Activated naive CD4-positive, alpha-beta T cell treated with anti-CD3 and anti-CD28 coated beads, Interleukin-2, amount 50 U/mL, for 24 hours (primary cell): ENCODE measurements at regions not wholly inside any gene's neighbourhood (a gene's known extent, or its start where the extent isn't known, plus 50 kb on each side); places are given as distances from the start of the nearest gene placed in this dataset.
"Not testable (repeated sequence)": the region's sequence is repeated elsewhere in the genome, so short reads cannot be mapped to it uniquely, and the experiment has no call there.

ENCODE experiments used
- H3K27ac Mint-ChIP-seq: one replicate; pipeline ENCODE4 v1.8.0; 2021; ENCODE audit warnings: mild to moderate bottlenecking, mixed read lengths
- H3K27me3 Mint-ChIP-seq: one replicate; pipeline ENCODE4 v1.8.0; 2021; ENCODE audit warnings: mixed read lengths
- H3K36me3 Mint-ChIP-seq: one replicate; pipeline ENCODE4 v1.8.0; 2021; ENCODE audit warnings: mixed read lengths
- H3K4me1 Mint-ChIP-seq: one replicate; pipeline ENCODE4 v1.8.0; 2021; ENCODE audit warnings: mixed read lengths
- H3K4me3 Mint-ChIP-seq: one replicate; pipeline ENCODE4 v1.8.0; 2021; ENCODE audit warnings: mild to moderate bottlenecking, mixed read lengths
- H3K9me3 Mint-ChIP-seq: one replicate; pipeline ENCODE4 v1.8.0; 2021; ENCODE audit warnings: mixed read lengths

DNA sequence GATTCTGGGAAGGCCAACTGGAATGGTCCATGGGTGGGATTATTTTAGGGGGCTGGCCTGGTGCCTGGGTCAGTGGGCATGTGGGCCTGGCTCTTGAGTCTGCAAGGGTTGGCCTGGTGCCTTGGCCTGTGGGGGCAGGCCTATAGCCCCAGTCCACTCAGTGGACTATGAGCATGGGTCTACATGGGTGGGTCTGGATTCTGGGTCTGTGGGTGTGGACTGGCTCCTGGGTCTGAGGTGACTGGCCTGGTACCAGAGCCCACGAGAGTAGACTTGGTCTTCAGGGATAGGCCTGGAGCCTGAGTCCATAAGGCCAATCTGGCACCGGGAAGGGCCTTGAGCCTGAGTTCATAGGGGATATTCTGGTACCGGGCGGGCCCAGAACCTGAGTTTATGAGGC, 361.6 kb upstream of the SPATA31A3 start:
- not testable (repeated sequence) for H3K4me1 Mint-ChIP-seq, H3K9me3 Mint-ChIP-seq, H3K27me3 Mint-ChIP-seq, H3K27ac Mint-ChIP-seq, H3K36me3 Mint-ChIP-seq, H3K4me3 Mint-ChIP-seq

DNA sequence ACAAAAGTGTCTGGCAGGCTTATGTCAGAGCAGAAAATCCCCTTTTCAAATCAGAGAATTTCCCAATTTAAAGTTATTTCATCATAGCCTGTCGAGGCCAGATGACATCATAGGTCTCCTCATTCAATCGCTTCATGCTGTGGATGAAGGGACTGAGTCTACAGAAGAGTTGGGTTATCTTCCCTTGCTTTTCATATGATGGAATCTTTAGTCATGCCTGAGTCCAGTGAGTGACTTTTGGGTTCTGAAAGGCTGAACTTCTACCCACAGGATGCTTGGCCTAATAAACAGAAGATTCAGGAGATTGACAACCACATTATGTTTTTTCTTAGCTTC, 357.0 kb upstream of the SPATA31A3 start:
- not testable (repeated sequence) for H3K4me1 Mint-ChIP-seq, H3K27ac Mint-ChIP-seq, H3K36me3 Mint-ChIP-seq, H3K4me3 Mint-ChIP-seq, H3K9me3 Mint-ChIP-seq, H3K27me3 Mint-ChIP-seq

DNA sequence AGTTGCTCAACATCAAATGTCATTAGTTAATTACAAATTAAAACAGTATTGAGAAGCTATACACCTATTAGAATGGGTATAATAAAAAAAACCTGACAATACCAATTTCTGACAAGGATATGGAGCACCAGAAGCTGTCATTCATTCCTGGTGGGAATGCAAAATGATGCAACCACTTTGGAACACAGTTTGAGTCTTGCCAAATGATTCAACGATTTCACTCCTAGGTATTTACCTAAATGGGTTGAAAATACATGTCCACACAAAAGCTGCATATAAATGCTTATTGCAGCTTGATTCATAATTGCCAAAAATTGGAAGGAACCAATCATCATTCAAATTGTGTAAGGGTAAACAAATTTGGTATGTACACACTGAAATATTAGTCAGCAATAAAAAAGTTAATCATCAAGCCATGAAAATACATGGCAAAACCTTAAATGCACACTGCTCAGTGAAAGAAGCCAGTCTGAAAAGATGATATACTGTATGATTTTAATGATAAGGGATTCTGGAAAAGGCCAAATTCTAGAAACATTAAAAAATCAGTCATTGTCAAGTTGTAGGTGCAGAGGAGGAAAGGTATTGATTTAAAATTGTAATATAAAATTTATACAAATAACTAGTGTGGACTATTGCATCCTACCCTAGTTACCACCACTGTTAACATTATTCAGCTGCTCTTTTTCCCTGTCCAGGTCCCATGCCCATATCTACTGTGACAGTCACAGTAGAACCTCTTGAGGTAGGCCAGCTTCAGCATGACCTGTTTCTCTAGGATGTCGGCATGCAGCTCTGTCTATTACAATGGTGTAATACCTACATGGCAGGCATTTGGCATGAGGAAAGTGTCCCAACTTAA, 356.4 kb upstream of the SPATA31A3 start:
- not testable (repeated sequence) for H3K9me3 Mint-ChIP-seq, H3K27ac Mint-ChIP-seq, H3K36me3 Mint-ChIP-seq, H3K4me3 Mint-ChIP-seq, H3K4me1 Mint-ChIP-seq, H3K27me3 Mint-ChIP-seq

DNA sequence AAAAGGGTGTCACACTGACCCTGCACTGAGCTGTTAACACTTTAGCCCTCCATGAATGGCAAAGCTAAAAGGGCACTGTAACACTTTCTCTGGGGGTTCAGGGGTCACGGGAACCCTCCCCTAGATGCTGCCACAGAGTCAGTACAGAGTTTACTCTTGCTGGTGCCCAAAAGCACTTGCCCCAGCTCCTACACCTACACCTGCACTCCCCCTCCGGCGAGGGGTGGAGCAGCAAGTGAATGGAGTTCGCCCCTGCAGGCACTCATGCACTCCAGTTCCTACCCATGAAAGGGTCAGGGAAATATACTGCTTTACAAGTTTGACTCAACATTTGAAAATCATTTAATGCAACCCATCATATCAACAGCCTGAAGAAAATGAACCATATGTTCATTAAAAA, 355.7 kb upstream of the SPATA31A3 start:
- H3K4me3 Mint-ChIP-seq, H3K4me1 Mint-ChIP-seq, H3K27me3 Mint-ChIP-seq, H3K27ac Mint-ChIP-seq, H3K36me3 Mint-ChIP-seq, H3K9me3 Mint-ChIP-seq: not testable (repeated sequence)

DNA sequence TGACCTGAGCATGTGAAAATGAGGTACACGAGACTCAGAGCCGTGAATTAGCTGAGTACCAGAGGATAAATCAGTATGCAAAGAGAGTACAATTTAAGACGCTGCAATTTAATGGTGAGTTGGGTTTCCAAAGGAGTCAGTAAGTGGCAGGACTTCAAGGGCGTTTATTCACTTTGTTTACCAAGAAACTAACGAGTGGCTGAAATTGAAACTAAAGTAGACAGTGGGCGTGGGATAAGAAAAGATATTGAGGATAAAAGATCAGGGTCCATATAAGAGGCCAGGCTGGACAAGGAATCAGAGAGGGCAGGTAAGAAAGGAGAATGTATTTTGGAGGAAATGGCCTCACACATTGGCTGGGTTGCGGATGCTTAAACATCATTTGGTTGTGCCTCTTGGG, 346.9 kb upstream of the SPATA31A3 start:
- not testable (repeated sequence) for H3K4me1 Mint-ChIP-seq, H3K4me3 Mint-ChIP-seq, H3K9me3 Mint-ChIP-seq, H3K27me3 Mint-ChIP-seq, H3K36me3 Mint-ChIP-seq, H3K27ac Mint-ChIP-seq

DNA sequence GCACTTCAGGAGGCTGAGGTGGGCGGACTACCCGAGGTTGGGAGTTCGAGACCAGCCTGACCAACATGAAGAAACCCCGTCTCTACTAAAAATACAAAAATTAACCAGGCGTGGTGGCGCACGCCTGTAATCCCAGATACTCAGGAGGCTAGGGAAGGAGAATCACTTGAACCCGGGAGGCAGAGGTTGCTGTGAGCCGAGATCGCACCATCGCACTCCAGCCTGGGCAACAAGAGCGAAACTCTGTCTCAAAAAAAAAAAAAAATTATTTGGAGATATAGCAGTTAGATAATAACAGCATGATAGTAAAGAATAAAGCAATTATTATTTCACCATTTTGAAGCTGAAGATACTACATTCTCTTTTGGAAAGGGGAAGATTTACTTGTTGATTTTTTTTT, 345.9 kb upstream of the SPATA31A3 start:
- not testable (repeated sequence) for H3K27me3 Mint-ChIP-seq, H3K4me1 Mint-ChIP-seq, H3K27ac Mint-ChIP-seq, H3K4me3 Mint-ChIP-seq, H3K36me3 Mint-ChIP-seq, H3K9me3 Mint-ChIP-seq

DNA sequence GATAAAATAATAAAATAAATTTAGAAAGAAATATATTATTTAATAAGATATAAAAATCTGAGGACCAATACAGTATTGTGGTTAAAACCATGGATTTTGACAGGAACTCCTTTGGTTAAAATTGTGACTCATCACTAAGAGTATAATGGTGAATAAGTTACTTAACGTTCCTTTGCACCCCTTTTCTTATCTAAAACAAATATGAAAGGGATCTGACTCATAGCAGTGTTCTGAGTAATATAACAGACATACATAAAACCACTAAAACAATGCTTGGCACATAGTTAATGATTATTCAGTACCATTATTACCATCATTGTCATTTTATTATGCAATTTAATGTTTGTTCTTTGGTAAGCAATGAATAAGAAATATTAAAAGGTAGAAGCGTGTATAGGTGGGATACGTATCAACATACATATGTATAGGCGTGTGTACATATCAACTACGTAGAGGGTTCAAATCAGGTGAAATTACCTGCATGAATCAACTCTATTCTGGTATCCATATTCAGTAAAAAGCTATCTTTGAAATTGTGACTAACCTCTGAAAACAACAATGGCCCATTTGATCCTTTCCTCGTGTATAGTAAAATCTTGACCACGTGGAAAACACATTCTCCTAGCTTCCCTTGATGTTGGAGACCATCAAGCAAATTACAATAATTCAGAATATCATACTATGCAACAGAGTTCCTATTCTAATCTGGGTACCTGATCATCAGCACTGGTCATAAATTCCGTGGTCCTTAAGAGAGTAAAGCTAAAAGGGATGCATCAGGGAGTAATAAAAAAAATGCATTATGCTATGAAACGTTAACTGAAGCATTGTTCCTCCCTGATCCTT, 342.6 kb upstream of the SPATA31A3 start:
- not testable (repeated sequence) for H3K36me3 Mint-ChIP-seq, H3K4me3 Mint-ChIP-seq, H3K9me3 Mint-ChIP-seq, H3K27ac Mint-ChIP-seq, H3K4me1 Mint-ChIP-seq, H3K27me3 Mint-ChIP-seq

DNA sequence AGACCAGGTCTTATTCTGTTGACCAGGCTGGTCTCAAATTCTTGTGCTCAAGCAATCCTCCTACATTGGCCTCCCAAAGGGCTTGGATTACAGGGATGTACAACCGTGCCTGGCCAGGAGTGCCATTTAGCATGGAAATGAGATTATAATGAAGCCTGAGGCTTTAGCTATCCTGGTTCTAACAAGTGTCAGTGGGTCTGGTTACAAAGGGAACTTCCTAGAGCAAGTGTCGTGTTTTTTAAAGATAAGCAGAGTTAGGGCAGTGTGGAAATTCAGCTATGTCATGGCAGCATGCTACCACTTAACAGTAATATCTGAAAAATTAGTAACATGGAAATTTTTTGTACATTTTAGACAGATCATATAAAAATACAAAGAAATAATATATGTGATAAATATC, 339.3 kb upstream of the SPATA31A3 start:
- H3K27ac Mint-ChIP-seq, H3K4me3 Mint-ChIP-seq, H3K27me3 Mint-ChIP-seq, H3K9me3 Mint-ChIP-seq, H3K36me3 Mint-ChIP-seq, H3K4me1 Mint-ChIP-seq: not testable (repeated sequence)

DNA sequence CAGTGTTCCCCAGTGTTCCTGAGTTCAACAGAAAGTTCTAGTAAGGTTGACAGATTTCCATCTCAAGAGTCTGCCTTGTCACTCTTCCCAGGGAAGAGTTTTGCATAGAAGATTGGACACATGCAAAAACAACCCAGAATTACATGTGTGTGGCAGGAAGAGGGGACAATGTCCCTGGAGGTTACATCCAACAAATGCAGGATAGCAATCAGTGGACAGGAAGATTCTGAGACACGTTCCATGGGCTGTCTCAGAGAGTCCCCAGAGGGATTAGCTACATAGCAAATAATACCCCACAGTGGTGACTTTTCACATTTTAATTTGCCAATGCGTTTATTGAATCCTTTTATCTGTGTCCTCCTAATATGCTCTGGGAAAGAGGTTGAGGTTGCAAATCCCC, 321.1 kb upstream of the SPATA31A3 start:
- H3K36me3 Mint-ChIP-seq, H3K4me3 Mint-ChIP-seq, H3K9me3 Mint-ChIP-seq, H3K4me1 Mint-ChIP-seq, H3K27me3 Mint-ChIP-seq, H3K27ac Mint-ChIP-seq: not testable (repeated sequence)

DNA sequence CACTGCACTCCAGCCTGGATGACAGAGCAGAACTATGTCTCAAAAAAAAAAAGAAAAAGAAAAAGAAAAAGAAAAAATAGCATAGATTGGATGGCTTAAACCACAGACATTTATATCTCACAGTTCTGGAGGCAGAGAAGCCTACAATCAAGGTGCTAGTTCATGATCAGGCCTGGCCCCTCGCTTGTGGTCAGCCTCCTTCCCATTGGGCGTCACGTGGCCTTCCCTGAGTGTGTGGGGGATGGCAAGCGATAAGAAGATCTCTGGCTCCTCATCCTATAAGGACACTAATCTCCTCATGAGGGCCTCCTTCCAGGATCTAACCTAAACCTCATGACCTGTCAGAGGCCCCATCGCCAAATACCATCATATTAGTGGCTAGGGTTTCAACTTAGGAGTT, 320.2 kb upstream of the SPATA31A3 start:
- H3K9me3 Mint-ChIP-seq, H3K27ac Mint-ChIP-seq, H3K36me3 Mint-ChIP-seq, H3K4me3 Mint-ChIP-seq, H3K4me1 Mint-ChIP-seq, H3K27me3 Mint-ChIP-seq: not testable (repeated sequence)

DNA sequence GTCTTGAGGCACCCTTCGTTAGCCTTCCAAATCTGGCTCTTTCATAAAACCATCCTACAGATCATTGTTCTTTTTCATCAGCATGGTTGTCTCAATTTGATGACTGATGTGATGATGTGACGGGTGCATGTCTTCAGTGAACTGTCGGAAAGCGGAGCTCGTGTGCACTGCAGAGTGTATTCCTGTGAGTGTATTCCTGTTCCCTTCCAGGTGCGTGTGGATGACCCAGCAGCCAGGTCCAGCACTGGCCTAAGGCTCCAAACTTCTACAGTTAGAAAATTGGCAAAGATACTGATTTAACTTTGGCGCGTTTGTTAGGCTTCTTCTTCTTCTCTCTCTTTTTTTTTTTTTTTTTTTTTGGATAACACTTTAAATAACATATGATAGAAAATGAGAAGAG, 314.8 kb upstream of the SPATA31A3 start:
- H3K9me3 Mint-ChIP-seq, H3K4me1 Mint-ChIP-seq, H3K27ac Mint-ChIP-seq, H3K4me3 Mint-ChIP-seq, H3K27me3 Mint-ChIP-seq, H3K36me3 Mint-ChIP-seq: not testable (repeated sequence)

DNA sequence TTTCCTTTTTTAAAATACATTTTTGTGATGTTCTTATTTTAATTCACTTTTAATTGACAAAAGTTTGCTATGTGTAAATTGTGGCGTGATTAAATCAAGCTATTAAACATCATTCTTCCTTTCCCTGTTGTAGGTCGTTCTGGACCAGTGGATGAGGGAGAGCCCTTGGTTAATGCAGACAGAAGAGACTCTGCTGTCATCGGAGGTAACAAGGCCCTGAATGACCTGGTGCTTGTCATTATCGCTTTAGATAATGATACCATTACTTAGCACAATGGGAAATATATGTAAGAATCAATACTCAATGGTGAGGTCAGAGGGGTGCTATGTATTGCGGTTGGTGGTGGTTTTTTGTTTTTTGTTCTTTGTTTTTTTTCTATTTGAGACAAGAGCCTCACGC, 296.4 kb upstream of the SPATA31A3 start:
- H3K4me1 Mint-ChIP-seq, H3K27me3 Mint-ChIP-seq, H3K9me3 Mint-ChIP-seq, H3K4me3 Mint-ChIP-seq, H3K27ac Mint-ChIP-seq, H3K36me3 Mint-ChIP-seq: not testable (repeated sequence)

DNA sequence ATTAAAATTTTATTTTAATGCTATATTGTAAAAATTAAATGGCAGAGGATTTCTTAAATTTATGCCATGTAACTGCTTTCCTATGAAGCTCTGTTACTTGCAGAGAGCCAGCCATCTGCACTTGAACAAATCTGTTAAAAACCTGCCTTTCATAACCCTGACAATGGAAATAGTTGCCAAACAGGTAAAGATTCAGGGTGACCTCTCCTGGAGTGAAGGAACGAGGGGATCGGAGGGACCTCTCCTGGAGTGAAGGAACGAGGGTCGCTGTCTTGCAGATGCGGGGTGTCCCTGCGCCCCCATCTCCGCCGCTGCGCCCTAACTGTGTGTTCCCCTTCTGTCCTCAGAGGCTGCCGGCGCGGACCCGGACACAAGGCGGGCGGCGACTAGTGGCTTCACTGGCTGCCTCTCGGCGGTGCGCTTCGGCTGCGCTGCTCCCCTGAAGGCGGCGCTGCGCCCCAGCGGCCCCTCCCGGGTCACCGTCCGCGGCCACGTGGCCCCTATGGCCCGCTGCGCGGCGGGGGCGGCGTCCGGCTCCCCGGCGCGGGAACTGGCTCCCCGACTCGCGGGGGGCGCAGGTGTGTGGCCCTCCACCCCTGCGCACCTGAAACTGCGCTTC, 295.9 kb upstream of the SPATA31A3 start:
- not testable (repeated sequence) for H3K27me3 Mint-ChIP-seq, H3K36me3 Mint-ChIP-seq, H3K4me3 Mint-ChIP-seq, H3K27ac Mint-ChIP-seq, H3K4me1 Mint-ChIP-seq, H3K9me3 Mint-ChIP-seq

DNA sequence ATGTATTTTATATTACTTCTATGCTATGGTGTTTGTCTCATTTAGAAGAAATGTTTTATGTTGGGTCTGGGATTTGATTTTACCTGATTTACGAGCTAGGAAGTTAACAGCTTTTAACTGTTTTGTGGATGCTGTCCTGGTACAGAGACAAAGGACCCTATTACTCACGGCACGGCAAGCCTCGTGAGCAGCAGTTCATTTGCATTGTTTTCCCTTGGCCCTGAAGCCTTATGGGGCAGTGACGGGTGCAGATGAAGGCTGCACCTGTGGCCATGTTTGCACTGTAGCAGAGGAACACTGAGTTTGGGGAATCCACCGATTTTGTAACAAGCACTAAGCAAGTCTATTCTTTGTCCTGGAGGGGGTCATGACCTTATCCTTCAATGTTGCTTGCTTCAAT, 291.9 kb upstream of the SPATA31A3 start:
- not testable (repeated sequence) for H3K4me1 Mint-ChIP-seq, H3K36me3 Mint-ChIP-seq, H3K27ac Mint-ChIP-seq, H3K9me3 Mint-ChIP-seq, H3K4me3 Mint-ChIP-seq, H3K27me3 Mint-ChIP-seq

DNA sequence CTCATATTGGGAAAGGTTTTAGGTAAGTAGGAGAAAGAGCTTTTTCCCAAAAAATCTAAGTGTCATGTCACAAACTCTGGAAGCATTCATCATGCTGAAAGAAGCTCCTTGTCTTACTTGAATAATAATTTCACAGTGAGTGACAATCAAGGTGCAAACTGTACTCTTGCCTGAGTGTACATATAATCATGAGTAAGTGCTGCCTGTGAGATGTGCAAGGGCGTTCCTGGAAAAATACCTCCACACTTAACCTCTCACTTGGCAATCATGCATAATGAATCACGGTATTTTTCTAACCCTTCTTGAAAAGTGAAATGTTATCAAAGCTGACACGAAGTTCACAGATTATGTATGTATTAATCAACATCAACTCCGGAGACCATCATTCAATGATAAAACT, 289.2 kb upstream of the SPATA31A3 start:
- not testable (repeated sequence) for H3K27ac Mint-ChIP-seq, H3K27me3 Mint-ChIP-seq, H3K9me3 Mint-ChIP-seq, H3K4me1 Mint-ChIP-seq, H3K36me3 Mint-ChIP-seq, H3K4me3 Mint-ChIP-seq

DNA sequence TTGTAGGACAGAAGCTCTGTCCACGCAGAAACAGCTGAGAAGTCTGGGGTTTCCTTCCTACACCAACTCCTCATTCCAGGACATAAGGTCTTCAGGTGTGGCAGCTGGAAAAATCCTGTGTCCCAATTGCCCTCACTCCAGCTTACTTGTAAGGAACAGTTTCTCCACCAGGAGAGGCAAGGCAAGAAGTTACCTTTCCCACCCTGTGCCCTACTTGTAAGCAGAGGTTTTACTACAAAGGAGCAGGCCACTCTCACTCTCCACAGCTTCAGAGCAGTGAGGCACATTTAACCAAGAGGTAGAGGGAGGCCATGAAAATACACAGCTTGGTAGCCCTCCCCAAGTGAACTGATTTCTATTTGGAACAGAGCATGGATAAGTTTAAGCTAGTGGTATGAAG, 277.3 kb upstream of the SPATA31A3 start:
- not testable (repeated sequence) for H3K27ac Mint-ChIP-seq, H3K4me3 Mint-ChIP-seq, H3K27me3 Mint-ChIP-seq, H3K4me1 Mint-ChIP-seq, H3K9me3 Mint-ChIP-seq, H3K36me3 Mint-ChIP-seq

DNA sequence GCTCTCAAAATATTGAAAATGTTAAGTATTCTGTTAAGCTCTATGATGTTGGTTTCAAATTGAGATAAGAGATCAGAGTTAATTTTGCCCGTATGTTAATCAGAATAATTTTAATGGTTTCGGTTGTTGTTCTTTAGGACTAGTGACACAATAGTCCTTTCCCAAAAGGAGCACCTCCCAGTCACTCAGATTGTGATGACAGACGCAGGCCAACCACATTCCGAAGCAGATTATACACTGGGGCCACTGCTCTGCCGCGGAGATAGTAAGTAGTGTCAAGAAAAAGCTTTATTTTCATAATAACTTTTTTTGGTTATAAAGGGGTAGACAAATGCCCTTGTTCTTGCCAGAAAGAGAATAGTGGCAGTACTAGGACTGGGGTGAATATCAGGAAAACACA, 265.5 kb upstream of the SPATA31A3 start:
- H3K9me3 Mint-ChIP-seq, H3K4me1 Mint-ChIP-seq, H3K27me3 Mint-ChIP-seq, H3K27ac Mint-ChIP-seq, H3K36me3 Mint-ChIP-seq, H3K4me3 Mint-ChIP-seq: not testable (repeated sequence)
